GM13976 (cell line): ENCODE measurements at regions not wholly inside any gene's neighbourhood (a gene's known extent, or its start where the extent isn't known, plus 50 kb on each side); places are given as distances from the start of the nearest gene placed in this dataset.

ENCODE experiments used
- DNase-seq: peaks from one replicate; pipeline ENCODE4 v3.0.0; 2012; ENCODE audit warnings: low spot score
- in situ Hi-C: fragments of 300-500 bp; cut with MboI; formaldehyde crosslinking; loops from one replicate; pipeline ENCODE4 v1.12.0; 2022; ENCODE audit warnings: low sequenced_read_pairs, mixed read lengths, inconsistent platforms; ENCODE audit not compliant: unreplicated experiment
- TF ChIP-seq, protein P1 (sequence below): IDR thresholded peaks from 2 replicates; pipeline ENCODE4 v1.5.1; 2012; ENCODE audit warnings: borderline replicate concordance, mild to moderate bottlenecking; ENCODE audit not compliant: insufficient read depth; ENCODE audit errors: extremely low read depth, missing control alignments, control extremely low read depth

DNA sequence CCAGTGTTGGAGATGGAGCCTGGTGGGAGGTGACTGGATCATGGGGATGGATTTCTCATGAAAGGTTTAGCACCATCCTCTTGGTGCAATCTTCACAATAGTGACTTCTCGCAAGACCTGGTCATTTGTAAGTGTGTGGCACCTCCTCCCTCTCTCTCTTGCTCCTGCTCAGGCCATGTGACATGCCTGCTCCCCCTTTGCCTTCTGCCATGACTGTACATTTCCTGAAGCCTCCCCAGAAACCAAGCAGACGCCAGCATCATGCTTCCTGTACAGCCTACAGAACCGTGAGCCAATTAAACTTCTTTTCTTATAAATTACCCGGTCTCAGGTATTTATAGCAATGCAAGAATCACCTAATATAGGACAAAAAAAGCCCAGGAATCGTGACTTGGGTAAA, 171.0 kb upstream of the FOXN3 start:
- DNase-seq, result no peak
- TF ChIP-seq, protein P1, sequence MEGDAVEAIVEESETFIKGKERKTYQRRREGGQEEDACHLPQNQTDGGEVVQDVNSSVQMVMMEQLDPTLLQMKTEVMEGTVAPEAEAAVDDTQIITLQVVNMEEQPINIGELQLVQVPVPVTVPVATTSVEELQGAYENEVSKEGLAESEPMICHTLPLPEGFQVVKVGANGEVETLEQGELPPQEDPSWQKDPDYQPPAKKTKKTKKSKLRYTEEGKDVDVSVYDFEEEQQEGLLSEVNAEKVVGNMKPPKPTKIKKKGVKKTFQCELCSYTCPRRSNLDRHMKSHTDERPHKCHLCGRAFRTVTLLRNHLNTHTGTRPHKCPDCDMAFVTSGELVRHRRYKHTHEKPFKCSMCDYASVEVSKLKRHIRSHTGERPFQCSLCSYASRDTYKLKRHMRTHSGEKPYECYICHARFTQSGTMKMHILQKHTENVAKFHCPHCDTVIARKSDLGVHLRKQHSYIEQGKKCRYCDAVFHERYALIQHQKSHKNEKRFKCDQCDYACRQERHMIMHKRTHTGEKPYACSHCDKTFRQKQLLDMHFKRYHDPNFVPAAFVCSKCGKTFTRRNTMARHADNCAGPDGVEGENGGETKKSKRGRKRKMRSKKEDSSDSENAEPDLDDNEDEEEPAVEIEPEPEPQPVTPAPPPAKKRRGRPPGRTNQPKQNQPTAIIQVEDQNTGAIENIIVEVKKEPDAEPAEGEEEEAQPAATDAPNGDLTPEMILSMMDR, result no peak
- in situ Hi-C loops, result no loop called here

DNA sequence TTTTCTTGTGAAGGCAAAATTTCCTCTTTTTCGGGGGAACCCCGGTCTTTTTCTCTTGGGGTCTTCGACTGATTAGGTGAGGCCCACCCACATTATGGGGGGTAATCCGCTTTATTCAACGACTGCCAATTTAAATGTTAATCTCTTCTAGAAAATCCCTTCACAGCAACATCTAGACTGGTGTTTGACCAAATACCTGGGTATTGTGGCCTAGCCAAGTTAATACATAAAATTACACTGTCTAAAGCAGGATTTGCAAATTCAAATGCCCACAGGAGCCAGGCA, 170.0 kb upstream of the FOXN3 start:
- DNase-seq, result no peak
- TF ChIP-seq, protein P1, result no peak
- in situ Hi-C loops, result no loop called here

DNA sequence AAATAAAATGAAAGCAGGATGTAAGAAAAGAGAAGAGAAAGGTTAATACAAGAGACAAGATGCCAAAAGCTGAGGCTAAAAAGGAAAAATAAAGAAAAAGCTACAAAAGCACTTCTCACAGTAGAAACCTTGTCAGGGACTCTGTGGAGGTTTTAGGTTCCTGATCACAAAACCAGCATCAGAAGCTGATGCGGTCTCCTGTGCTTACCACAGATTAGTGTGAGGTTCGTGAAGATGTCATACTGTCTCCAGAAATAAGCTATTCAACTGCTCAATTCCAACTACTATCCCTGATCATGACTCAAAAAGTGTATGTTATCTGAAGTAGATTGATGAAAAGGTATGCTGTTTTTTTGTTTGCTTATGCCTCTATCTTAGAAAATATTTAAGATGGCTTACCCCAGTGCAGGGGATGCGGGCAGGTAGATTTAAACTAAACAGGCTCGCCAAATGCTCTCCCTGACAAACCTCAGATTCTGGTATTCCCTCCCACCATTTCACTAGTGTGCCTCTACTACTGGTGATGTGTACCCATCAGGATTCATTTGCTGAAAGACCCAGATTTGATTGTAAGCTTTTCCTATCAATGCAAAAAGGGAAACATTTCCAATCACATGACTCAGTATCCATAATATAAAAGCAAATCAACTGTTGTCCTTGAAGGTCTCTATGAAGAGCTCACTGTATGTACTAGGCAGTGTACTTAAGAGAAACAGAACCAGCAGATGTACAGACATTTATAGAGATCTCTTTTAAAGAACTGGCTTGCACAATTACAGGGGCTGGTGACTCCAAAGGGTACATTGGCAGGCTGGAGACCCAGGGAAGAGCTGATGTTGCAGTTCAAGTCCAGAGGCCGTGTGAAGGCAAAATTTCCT, 169.5 kb upstream of the FOXN3 start:
- TF ChIP-seq, protein P1, result no peak
- in situ Hi-C loops, result no loop called here
- DNase-seq, result no peak

DNA sequence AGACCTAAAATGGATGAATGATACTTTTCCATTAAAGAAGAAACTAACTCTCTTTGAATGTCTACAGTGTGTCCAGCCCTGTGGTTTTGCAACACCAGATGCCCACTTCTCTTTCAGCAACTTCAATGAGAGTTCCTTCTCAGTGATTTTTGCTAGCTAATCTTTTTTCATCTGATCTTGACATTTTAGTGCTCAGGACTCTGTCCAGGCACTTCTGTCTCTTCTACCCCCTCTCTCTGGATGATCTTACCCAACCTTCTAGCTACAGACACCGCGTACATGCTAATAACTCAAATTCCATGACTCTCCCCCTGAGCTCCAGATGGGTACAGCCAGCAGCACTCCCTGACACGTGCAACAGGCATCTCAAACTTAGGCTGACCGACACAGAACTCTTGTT, 161.1 kb upstream of the FOXN3 start:
- TF ChIP-seq, protein P1, result no peak
- DNase-seq, result no peak
- in situ Hi-C loops, result no loop called here

DNA sequence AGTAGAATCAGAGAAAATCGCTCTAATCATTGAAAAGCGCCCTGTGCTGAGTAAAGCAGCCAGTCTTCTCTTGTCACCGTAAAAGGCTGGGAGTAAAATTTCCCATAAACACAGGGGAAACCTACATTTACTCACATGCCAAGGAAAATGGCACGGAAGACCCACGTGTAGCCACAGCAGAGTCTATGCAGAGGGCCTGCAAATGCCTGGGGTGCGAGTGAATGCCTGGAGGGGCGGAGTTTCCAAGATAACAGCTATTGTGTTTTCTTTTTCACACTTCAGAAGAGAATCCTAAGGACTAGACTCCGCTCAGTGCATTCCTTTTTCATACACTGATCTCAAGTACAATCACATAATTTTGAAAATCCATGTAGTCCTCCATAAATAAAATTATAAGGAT, 159.9 kb upstream of the FOXN3 start:
- DNase-seq, result no peak
- TF ChIP-seq, protein P1, result no peak
- in situ Hi-C loops, result no loop called here

DNA sequence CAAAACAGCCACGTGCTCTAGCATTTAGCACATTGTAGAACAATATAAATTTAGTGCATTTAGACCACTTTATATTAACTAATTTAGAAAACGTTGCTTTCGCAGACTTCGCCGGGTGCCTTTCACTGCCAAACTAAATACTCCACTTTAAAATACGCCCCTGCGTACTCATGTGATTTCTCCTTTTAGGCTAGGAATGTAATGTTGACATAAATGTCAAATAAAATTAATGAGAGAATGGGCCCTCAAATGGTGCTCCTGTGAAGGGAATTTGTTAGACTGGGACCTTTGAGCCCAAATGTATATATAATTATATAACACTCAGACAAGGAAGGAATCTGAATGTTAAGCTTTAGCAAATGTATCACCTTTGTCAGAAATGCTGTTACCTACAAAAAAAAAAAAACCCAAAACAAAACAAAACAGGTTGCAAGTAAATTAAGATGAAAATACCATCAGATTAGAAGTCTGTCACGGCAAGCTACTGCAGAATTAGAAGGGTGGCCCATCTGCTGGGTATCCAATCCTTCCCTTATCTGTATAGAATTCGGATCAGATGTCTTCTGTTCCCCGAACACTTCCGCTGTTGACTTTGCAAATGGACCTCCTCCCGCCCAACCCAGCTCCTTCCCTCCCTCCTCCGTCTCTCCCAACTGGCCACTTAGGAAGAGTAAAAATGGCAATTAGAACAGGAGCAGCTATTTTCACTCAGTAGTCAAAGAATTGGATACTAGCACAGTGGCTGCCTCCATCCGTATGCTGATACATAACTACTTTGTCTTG, 159.3 kb upstream of the FOXN3 start:
- DNase-seq, result no peak
- TF ChIP-seq, protein P1, result no peak
- in situ Hi-C loops, result no loop called here
